ENCODE measurements at regions not wholly inside any gene's neighbourhood (a gene's known extent, or its start where the extent isn't known, plus 50 kb on each side); places are given as distances from the start of the nearest gene placed in this dataset.

DNA sequence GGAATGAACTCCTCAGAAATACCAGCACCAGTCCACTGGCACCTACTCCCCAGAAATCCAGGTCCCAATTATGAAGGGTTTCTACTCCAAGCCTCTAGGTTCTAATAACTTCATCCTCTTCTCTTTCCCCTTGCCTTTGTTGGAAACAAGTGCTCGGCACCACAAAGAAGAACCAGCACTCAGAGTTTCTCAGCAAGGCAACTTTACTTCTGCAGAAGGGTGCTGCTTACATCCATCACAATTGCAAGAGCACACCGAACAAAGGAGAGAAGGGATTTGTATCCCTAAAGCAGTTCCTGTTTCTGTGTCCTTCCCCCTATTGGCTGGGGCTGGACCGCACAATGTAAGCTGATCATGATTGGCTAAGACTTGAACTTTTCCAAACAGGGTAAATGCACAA lies 74.2 kb upstream of the GNG2 start:
- H3K4me3 Mint-ChIP-seq (ENCODE audit: unreplicated experiment) = no peak overlapping the region
- H3K4me1 Mint-ChIP-seq (ENCODE audit: low read depth, unreplicated experiment) = no peaks in the 10 kb centered on the region
- DNase-seq = no peak
- H3K27ac Mint-ChIP-seq (ENCODE audit: unreplicated experiment) = no peak overlapping the region
- H3K27me3 Mint-ChIP-seq (ENCODE audit: unreplicated experiment) = peaks cover 5% of the 10 kb centered on the region
- TF ChIP-seq, protein P1, sequence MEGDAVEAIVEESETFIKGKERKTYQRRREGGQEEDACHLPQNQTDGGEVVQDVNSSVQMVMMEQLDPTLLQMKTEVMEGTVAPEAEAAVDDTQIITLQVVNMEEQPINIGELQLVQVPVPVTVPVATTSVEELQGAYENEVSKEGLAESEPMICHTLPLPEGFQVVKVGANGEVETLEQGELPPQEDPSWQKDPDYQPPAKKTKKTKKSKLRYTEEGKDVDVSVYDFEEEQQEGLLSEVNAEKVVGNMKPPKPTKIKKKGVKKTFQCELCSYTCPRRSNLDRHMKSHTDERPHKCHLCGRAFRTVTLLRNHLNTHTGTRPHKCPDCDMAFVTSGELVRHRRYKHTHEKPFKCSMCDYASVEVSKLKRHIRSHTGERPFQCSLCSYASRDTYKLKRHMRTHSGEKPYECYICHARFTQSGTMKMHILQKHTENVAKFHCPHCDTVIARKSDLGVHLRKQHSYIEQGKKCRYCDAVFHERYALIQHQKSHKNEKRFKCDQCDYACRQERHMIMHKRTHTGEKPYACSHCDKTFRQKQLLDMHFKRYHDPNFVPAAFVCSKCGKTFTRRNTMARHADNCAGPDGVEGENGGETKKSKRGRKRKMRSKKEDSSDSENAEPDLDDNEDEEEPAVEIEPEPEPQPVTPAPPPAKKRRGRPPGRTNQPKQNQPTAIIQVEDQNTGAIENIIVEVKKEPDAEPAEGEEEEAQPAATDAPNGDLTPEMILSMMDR (IDR thresholded peaks at IDR 0.05; ENCODE audit: partially characterized antibody, unreplicated experiment) = no peak
- peaks cover 22% of the 10 kb centered on the region for H3K36me3 Mint-ChIP-seq (ENCODE audit: unreplicated experiment)
- peaks cover 5% of the 10 kb centered on the region for H3K9me3 Mint-ChIP-seq (ENCODE audit: unreplicated experiment)

DNA sequence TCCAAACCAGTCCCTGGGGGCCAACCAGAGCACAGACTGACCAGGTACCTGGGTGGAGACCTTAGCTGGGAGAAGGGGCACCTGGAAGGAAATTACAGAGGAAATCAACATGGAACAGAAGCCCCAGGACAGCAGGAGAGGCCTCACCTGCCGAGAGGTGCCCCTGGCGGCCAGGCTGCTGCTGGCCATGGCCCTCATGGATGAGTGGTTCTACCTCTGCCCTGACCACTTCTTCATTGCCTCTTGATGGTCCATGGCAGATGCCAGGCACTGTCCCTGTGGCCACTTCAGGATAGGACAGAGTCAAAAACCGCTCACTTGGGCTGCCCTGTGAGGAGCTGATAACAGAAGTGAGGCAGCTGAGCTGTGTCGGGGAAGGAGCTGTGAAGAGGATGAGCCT lies 73.1 kb upstream of the GNG2 start:
- TF ChIP-seq, protein P1 (IDR thresholded peaks at IDR 0.05; ENCODE audit: partially characterized antibody, unreplicated experiment) = no peak
- H3K27ac Mint-ChIP-seq (ENCODE audit: unreplicated experiment) = no peak overlapping the region
- no peak overlapping the region for H3K4me3 Mint-ChIP-seq (ENCODE audit: unreplicated experiment)
- H3K27me3 Mint-ChIP-seq (ENCODE audit: unreplicated experiment) = no peaks in the 10 kb centered on the region
- DNase-seq = no peak
- peaks cover 5% of the 10 kb centered on the region for H3K9me3 Mint-ChIP-seq (ENCODE audit: unreplicated experiment)
- H3K36me3 Mint-ChIP-seq (ENCODE audit: unreplicated experiment) = peaks cover 22% of the 10 kb centered on the region
- H3K4me1 Mint-ChIP-seq (ENCODE audit: low read depth, unreplicated experiment) = no peaks in the 10 kb centered on the region

DNA sequence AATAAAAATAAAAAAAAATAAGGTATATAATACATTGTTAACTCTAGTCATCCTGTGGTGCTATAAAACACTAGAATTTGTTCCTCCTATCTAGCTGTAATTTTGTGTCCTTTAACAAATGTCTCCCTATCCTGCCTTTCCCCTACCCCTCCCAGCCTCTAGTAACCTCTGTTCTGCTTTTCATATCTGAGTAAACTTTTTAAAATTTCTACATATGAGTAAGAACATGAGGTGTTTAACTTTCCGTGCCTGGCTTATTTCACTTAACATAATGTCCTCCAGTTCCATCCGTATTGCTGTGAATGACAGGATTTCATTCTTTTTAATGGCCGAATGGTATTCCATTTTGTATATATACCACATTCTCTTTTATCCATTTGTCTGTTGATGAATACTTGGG lies 71.3 kb upstream of the GNG2 start:
- peaks cover 5% of the 10 kb centered on the region for H3K9me3 Mint-ChIP-seq (ENCODE audit: unreplicated experiment)
- peaks cover 22% of the 10 kb centered on the region for H3K36me3 Mint-ChIP-seq (ENCODE audit: unreplicated experiment)
- no peak for DNase-seq
- H3K27ac Mint-ChIP-seq (ENCODE audit: unreplicated experiment) = no peak overlapping the region
- TF ChIP-seq, protein P1 (IDR thresholded peaks at IDR 0.05; ENCODE audit: partially characterized antibody, unreplicated experiment) = no peak
- H3K4me3 Mint-ChIP-seq (ENCODE audit: unreplicated experiment) = no peak overlapping the region
- no peaks in the 10 kb centered on the region for H3K4me1 Mint-ChIP-seq (ENCODE audit: low read depth, unreplicated experiment)
- no peaks in the 10 kb centered on the region for H3K27me3 Mint-ChIP-seq (ENCODE audit: unreplicated experiment)

DNA sequence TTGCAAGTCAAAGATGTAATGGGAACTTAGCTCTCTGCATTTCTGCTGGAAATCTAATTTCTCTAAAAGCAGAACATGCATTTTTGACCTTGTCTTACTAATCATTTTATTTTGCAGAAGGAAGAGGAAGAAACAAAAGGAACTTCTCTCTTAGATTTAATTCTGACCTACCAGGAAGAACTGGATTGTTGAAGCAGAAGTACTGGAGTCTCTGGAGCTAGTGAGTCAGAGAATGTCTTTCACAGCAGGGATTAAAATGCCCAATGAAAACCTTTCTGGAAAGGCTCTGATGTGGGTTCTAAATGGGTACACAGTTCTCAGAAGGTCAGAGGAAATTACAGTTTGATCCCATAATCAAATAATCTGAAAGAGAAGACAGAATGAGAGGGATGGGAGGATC lies 70.8 kb upstream of the GNG2 start:
- no peak overlapping the region for H3K27ac Mint-ChIP-seq (ENCODE audit: unreplicated experiment)
- TF ChIP-seq, protein P1 (IDR thresholded peaks at IDR 0.05; ENCODE audit: partially characterized antibody, unreplicated experiment) = no peak
- H3K27me3 Mint-ChIP-seq (ENCODE audit: unreplicated experiment) = no peaks in the 10 kb centered on the region
- peaks cover 22% of the 10 kb centered on the region for H3K36me3 Mint-ChIP-seq (ENCODE audit: unreplicated experiment)
- H3K4me1 Mint-ChIP-seq (ENCODE audit: low read depth, unreplicated experiment) = no peaks in the 10 kb centered on the region
- no peak overlapping the region for H3K4me3 Mint-ChIP-seq (ENCODE audit: unreplicated experiment)
- H3K9me3 Mint-ChIP-seq (ENCODE audit: unreplicated experiment) = peaks cover 5% of the 10 kb centered on the region
- no peak for DNase-seq

- Mint-ChIP-seq H3K27ac (ENCODE audit: unreplicated experiment) (no peak overlapping the region), H3K4me1 (ENCODE audit: low read depth, unreplicated experiment) (no peaks in the 10 kb centered on the region), H3K36me3 (ENCODE audit: unreplicated experiment) (no peaks in the 10 kb centered on the region), H3K4me3 (ENCODE audit: unreplicated experiment) (no peak overlapping the region), H3K27me3 (ENCODE audit: unreplicated experiment) (no peaks in the 10 kb centered on the region), H3K9me3 (ENCODE audit: unreplicated experiment) (no peaks in the 10 kb centered on the region)
- TF ChIP-seq, protein P1 (IDR thresholded peaks at IDR 0.05; ENCODE audit: partially characterized antibody, unreplicated experiment) = no peak
- DNase-seq = no peak
Observed at GRCh38 chr14:51792809-51793208, 67.6 kb upstream of the GNG2 start.
